ENCODE measurements at regions not wholly inside any gene's neighbourhood (a gene's known extent, or its start where the extent isn't known, plus 50 kb on each side); places are given as distances from the start of the nearest gene placed in this dataset.
"Not testable (repeated sequence)": the region's sequence is repeated elsewhere in the genome, so short reads cannot be mapped to it uniquely, and the experiment has no call there.

DNA sequence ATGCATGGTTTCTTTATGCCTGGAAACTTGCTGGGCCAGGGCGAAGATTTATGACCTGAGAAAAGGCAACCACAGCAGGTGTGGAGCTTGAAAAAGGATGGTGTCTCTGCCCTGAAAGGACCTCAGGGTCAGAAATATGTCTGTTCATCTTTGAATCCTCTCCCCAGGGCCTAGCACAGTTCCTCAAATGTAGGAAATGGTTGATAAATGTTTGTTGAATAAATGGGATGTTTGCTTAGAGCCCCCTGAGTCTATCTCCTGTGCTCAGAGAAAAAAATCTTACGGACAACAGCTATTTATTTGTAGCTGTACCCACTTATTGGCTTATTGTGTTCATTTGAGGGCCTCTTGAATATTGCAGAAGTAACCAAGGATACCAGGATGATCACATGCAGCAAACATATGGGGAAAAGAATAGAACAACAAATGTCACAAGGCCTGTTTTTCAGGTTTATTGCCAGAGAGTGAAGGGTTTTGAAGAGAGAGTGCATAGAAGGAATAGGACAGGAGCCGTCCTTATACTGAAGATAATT lies 114.5 kb downstream of the KLF5 start:
- no peak for DNase-seq

DNA sequence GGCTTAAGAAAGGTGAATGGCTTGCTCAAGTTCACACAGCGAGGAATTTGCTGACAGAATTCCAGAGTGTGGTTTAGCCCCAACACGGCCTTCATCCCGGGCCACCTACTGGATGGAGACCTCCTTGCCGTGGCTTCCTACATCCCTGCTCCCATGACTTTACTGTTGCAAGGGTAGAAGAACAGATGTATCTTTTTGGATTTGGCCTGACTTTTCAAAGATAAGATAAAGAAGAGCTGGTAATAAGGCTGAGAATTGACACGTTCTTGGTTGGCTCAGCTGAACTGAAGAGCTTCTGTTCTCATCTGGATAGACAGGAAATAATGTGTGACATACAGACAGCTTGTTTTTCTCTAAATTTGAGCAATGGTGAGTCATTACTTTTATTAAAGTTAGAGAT lies 113.1 kb downstream of the KLF5 start:
- DNase-seq: no peak

DNA sequence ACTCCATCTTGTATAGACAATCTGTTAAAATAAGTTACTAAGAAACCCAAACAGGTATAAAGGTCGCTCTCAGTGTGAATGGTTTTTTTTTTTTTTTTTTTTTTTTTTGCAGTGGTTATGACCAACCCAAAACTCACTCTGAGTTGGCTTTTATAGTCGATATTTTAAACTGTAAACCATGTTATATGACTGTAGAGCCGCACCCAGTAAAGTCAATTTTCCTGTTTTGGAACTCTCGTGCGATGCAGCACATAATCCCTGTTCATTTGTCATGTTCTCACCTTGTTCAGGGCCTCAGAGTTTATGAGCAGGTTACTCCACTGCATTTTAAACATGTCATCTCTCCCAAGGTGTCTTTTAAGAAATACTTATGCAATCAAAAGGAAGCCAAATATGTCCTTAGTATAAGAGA lies 112.5 kb downstream of the KLF5 start:
- no peak for DNase-seq

DNA sequence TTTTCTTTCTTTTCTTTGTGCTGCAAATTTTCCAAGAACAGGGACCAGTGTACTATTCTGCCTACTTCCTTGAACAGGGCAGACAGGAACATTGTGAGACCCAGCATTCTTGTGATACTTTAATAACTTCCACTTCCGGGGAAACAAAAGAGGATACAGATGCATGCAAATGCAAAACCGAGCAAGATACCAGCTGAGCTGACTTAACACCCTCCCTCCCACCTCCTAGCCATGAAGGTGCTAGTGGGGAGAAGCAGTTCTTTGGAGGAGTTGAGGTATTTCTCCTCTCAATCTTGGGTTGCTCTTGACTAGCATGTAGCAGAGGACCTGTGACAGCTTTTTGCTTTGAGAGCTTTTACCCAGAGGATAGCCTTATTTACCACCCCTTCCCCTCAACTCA lies 111.2 kb downstream of the KLF5 start:
- DNase-seq: no peak

DNA sequence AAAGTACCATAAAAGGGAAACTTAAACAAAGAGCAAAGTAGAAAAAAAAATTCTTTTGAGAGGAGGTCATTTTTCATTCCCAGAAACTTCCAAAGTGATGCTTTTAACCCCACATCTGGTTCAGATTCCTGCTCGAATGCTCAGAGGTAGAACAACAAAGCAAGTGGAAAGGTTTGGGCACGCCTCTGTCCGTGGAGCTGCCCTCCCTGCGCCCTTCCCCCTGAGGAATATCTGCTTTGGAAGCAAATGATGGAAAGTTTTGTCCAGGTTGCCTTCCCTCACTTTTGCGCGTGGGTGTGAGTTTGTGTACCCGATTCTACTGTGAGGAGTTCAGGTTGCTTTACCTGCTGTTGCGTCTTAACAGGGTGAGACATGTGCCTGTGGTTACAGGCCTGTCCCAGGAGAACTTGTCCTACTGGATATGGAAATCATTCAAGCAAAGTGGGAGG lies 110.2 kb downstream of the KLF5 start:
- no peak for DNase-seq

DNA sequence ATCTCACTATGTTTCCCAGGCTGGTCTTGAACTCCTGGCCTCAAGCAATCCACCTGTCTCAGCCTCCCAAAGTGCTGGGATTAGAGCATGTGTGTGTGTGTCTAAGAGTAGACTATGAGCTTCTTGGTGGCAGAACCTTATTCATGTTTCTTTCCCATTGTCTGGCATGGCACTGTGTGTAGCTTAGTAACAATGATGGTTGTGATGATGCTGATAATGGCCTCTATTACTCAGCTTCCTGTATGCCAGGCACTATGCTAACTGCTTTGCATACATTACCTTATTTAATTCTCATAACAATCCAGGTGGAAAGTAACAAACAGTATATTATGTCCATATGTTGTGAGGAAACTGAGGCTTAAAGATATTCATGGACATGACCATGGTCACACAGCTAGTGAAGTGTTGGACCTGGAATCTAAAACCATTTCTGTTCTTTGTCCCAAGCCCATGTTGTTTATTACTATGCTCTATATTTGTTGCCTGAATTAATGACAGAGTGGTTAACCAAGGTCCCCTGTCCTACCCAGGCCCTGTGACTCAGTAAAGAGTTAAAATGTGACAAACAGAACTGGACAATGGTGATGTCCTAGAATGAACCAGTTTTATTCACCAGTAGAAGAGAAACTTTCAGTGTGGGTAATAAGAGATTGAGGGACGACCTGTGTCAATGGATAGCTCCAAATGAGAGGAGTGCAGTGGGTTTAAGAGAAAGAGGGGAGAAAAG lies 109.6 kb downstream of the KLF5 start:
- DNase-seq: no peak

DNA sequence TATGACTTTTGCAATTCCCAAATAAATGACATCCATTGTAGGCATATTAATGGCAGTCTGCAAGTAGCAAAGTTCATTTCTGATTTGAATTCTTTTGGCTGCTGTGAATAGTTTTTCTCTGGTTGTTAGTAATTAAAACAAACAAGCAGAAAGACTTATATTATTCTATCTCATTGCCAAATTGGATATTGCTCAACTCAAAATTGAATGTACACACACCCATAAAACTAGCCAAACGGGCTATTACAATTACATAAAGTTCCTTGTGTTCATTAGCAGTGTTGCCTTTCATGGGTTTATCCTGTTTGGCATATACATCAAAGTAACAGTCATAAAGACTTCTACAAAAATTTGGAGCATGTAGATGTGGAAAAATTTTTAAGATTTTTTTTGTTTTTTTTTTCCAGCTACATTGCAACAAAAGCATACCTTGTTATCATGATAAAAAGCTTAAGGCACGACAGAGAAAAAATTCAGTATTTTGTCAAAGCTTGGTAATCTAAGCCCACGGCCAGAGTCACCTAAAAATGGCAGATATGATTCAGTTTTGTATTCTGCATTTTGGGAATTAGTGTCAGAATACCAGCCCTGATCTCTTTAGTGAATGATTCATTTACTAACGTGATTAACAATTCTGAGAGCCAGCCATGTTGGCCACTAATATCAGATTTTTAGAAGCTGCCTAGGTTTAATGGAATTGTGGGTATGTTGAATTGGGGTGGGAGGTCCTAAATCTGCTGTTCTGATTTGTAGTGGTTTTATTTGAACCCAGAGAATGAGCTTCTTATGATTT lies 108.4 kb downstream of the KLF5 start:
- no peak for DNase-seq

DNA sequence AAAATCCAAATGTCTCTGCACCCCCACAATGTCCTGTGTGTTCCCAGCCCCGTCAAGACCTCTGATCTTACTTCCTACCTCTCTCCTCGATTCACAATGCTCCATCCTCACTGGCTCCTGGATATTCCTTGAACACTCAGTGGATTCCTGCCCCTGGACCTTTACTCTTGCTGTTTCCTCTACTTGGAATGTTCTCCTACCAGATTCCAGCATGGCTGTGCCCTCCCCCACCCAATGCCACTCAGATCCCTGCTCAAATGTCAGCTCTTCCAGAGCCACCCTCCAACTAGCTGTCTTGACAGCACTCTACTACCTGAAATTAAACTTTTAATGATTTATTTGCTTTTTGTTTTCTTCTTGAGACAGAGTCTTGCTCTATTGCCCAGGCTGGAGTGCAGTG lies 107.4 kb downstream of the KLF5 start:
- DNase-seq: no peak

DNA sequence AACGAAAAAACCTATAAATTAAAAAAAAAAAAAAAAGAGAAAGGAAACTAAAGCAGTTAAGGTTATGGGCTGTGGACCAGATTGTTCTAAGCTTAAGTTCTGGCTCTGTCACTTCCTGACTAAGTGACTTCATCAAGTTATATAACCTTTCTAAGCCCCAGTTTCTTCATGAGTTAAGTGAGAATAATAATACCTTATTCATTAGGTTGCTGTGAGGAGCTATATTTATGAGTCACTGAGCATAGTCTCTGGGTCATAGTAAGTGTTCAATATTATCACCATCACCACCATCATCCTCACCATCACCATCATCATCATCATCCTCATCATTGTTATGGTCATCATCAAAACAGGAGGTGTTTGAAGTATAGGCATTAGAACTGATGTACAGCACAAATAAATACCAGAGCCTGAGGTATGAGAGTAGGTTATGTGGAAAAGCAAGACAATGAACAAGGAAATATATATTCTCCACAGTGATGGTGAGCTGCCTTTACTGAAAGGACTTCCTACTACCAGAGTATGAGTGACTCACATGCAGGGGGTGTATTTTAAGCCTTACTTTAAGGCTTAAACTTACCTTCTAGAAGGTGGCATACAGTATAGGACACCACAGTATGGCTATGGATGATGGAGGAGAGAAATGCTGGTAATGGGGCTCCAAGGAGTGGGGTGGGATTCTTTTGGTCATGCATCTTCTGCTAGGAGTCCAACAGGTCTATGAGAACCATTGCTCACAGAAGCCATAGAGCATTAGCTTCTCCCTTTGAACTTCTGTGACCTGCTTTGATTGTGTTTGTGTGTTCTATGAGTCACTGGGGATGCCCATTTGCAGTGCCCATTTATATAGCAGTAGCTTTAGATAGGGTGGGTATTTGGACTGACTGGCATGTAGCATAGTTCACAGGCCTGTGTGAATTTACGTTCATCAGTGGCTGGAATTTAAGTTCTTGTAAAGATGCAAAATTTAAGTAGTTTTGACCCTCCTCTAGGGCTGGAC lies 104.4 kb downstream of the KLF5 start:
- no peak for DNase-seq

DNA sequence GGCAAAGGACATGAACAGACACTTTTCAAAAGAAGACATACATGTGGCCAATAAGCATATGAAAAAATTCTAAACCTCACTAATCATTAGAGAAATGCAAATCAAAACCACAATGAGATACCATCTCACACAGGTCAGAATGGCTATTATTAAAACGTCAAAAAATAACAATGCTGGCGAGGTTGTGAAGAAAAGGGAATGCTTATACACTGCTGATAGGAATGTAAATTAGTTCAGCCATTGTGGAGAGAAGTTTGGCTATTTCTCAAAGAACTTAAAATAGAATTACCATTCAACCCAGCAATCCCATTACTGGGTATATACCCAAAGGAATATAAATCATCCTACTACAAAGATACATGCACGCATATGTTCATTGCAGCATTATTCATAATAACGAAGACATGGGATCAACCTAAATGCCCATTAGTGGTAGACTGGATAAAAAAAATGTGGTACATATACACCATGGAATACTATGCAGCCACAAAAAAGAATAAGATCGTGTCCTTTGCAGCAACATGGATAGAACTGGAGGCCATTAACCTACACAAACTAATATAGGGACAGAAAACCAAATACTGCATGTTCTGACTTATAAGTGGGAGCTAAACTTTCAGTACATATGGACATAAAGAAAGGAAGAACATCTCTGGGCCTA lies 101.7 kb downstream of the KLF5 start:
- DNase-seq: not testable (repeated sequence)

DNA sequence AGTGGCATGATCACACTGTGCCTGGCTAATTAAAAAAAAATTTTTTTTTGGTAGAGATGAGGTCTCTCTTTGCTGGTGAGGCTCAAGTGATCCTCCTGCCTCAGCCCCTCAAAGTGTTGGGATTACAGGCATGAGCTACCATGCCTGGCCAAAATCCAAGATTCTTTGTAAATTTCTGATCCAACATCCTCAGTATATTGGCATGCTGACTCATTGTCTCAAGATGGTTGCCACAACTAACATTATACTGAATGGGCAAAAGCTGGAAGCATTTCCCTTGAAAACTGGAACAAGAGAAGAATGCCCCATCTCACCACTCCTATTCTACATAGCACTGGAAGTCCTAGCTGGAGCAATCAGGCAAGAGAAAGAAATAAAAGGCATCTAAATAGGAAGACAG lies 100.0 kb downstream of the KLF5 start:
- DNase-seq: no peak

DNA sequence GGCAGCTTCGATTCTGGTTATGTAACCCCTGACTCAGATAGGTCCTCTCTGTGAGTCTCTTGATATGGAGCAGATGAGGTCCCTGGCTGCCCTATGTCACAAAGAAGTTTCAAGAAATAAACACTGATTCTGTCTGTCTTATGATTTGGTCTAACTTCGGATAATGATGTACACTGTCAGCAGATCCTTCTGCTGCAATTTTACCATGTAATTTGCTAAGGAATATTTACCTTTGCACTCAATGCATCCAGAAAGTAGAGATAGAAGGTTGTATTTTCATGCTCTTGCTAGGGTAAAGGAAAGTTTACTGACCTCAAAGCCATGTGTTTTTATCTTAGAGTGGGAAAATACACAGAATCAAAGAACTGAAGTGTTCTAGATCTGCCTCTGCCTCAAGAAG lies 98.2 kb downstream of the KLF5 start:
- no peak for DNase-seq

DNA sequence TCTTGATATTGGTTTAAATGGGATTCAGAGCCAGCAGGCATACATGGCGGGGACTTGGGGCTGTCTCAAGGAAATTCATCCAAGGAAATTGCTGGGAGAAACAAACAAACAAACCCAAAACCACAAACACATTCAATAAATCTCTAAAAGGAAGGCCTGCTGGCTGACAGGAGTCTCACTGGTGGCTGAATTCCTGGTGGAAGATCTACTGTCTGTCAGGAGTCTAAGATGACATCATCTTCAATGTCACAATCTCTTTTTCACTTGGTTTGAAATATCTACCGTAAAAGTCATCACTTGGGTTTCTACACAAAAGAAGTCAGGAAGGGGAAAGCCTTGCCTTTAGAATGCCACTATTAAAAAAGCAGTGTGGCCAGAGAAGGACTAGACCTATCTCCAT lies 87.9 kb downstream of the KLF5 start:
- DNase-seq: no peak

DNA sequence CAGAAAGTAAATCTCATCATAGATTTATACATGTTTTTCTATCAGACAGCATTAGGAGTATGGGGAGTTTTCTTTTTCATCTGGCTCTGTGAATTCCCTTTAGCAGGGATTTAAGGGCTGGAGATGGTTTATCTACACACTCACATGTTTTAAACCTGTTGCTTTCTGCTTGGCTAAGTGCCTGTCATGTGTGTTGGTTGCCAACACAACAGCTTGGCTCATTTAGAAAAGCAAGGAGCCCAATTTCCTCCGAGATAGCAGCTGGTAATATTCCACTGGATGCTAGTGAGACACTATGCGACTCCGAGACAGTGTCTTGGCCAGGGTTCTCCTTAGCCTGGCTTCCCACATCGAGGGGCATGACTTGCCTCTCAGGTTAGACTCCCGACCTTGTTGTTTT lies 83.3 kb downstream of the KLF5 start:
- no peak for DNase-seq

DNA sequence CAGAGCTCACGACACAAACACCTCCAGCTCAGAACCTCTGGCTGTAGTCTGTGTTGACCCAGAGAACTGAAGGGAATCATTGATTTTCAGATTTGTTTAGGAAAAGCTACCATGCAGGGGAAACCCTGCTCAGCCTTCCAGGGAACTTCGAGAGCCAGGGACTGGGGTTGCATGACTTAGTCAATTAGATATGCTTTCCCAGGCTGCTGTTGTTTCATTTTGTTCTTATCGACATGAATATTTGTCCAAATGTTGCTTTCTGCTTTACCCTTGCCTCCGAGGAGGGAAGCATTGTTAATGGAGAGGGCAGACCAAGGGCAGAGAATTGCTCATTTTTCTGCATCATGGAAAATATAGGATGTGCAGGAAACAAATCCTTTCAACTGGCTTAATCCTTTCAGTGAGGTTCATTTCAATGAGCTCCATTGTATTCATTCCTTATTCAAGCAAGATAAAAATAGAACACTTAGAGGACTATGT lies 82.5 kb downstream of the KLF5 start:
- DNase-seq: no peak

DNA sequence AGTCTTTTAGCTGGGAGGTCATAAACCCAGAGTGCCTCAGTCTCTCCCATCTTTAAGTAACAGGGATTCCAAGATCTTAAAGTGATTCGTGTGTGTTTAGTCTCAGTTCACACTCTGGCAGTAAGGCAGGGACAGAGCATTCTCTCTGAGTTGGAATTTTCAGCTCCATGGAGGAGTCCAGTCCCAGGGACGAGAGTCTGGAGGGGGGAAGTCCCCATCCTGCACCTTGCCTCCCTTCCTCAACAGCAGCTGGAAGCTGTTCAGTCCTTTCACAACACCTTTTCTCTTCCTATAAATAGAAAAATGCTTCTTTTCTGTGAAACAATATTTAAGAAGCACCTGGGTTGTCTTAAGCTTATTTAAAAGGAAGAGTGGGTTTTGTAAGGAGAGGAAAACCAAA lies 82.0 kb downstream of the KLF5 start:
- no peak for DNase-seq

DNA sequence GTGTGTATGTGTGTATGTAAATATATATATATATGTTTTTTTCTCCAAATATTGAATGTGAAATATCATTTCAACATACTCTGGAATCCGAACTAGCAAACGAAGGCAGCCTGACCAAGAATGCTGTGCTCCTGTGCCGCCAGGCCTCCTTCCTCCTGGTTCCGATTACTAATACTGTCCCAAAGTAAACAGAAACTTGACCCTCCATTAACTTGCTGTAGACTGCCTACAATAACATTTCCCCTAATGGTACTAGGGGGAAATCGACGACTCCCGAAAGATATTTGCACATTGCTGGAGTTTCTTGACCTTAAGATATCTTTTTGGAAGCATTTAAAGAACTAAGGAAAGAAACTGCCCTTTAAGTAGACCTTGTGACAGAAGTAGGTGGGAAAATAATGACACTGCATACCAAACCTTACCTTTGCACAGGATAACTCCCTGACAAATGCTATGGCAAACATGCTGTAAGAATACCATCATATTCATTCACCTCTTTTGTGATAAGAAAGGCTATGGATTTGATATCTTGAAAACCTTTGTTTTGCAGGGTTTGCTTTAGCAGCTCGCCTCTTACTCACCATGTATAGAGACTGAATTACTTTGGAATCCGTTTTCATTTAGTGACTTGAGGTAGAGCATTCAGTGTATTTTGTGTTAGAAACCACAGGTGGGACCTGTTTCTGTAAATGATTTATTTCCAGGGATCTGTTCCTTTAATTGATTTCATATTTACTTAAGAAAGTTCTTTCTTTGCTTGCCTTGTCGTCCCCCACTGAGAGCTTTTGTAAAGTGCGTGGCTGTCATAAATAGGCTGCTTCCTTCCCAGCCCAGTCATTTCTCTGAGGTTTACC lies 80.1 kb downstream of the KLF5 start:
- DNase-seq: no peak

DNA sequence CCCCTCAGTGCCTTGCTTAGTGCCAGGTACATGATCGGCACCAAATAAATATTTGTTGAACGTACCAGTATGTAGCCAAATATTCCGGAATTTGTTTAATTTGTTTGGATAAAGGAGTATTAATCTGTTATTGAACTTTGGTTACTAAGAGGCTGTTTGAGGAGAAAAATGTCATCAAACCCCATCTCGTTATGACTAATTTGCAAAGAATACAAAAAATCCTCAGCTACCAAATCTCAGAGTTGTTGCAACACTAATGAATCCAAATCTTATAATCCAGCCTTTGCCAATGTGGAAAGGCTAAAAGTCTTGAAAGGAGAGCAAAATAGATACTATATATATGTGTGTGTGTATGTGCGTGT lies 79.5 kb downstream of the KLF5 start:
- DNase-seq: no peak

DNA sequence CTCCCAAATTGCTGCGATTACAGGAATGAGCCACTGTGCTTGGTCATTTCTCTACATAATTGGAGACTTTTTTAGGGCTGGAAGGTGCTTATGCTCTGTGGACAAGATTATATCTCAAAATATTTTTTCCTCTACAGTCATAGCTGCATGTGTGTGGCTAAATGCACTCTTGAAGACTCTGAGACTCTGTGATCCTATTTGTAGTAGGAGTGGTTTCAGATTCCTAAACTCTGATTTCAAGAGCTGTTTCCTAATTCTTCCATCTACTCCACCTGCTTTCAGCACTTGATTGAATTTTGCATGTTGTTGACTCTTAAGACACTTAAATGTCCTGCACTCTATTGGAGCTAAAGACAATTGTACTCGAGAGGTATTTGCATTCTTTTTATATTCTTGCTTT lies 78.0 kb downstream of the KLF5 start:
- DNase-seq: no peak

DNA sequence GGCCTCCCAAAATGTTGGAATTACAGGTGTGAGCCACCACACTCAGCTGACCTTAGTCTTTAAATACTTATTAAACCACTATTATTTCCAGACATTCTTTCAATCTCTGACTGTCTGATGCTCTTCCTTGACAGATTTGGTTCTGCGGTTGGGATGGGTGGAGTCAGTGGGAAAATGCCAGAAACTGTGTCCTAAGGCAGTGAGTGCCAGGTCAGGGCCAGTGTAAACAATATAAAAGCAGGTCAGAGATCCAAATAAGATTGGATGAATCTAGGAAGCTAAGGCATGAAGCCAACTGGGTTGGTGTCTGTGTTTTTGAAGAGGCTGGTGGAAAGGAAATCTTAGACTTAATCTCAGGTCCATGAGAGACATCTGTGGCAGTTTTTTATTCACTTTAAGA lies 74.7 kb downstream of the KLF5 start:
- DNase-seq: no peak

DNA sequence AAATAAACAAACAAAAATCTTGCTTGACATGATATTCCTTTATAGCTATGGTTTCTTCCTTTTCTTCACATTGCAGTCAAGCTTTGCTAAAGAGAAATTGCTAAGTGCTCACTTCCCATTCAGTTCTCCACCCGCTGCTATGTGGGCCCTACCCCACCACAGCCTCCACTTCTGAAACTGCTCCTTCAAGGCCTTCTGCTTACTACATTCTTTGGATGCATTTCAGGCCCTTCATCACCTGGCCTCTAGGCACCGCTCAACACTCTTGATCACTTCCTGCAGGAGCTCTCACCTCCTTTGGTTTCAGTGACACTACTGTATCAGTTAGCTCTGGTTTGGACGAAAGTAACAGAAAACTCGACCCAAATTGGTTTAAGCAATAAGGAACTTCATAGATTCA lies 72.4 kb downstream of the KLF5 start:
- DNase-seq: no peak
